Liver (tissue), 8 donors: ENCODE measurements at regions not wholly inside any gene's neighbourhood (a gene's known extent, or its start where the extent isn't known, plus 50 kb on each side); places are given as distances from the start of the nearest gene placed in this dataset.

ENCODE experiments used
- DNase-seq: peaks from one replicate; pipeline ENCODE4 v3.0.0-alpha.2; 2017; ENCODE audit warnings: low spot score
- H3K27ac ChIP-seq, 2 donors: one replicate each; pipeline ENCODE4 v1.7.0; 2013; ENCODE audit warnings: inconsistent platforms in 2 of 2, low read length in 2 of 2, control low read depth in 1 of 2, low read depth in 1 of 2, mild to moderate bottlenecking in 1 of 2
- H3K27me3 ChIP-seq, 4 donors: one replicate each; pipeline versions ENCODE4 v1.6.1 to v1.7.0; 2013; ENCODE audit warnings: low read length in 3 of 4, inconsistent platforms in 1 of 4, mild to moderate bottlenecking in 1 of 4, moderate library complexity in 1 of 4; ENCODE audit not compliant: control insufficient read depth in 4 of 4, insufficient read depth in 4 of 4
- H3K36me3 ChIP-seq, 4 donors: one replicate each; pipeline versions ENCODE4 v1.6.1 to v1.7.0; 2013; ENCODE audit warnings: low read length in 3 of 4, mild to moderate bottlenecking in 3 of 4, low read depth in 1 of 4, moderate library complexity in 1 of 4; ENCODE audit not compliant: control insufficient read depth in 4 of 4, insufficient read depth in 3 of 4
- H3K4me1 ChIP-seq, 4 donors: one replicate each; pipeline versions ENCODE4 v1.6.1 to v1.7.0; 2013; ENCODE audit warnings: low read length in 3 of 4, mild to moderate bottlenecking in 3 of 4, moderate library complexity in 1 of 4; ENCODE audit not compliant: control insufficient read depth in 4 of 4, insufficient read depth in 4 of 4
- H3K4me3 ChIP-seq, 3 donors: one replicate each; pipeline versions ENCODE4 v1.6.1 to v1.7.0; 2013; ENCODE audit warnings: low read length in 3 of 3, control low read depth in 1 of 3, low read depth in 1 of 3, mild to moderate bottlenecking in 1 of 3
- H3K9ac ChIP-seq, 2 donors: one replicate each; pipeline ENCODE4 v1.7.0; 2013; ENCODE audit warnings: low read length in 2 of 2, mild to moderate bottlenecking in 2 of 2, moderate library complexity in 2 of 2, control low read depth in 1 of 2, low read depth in 1 of 2
- H3K9me3 ChIP-seq, 4 donors: one replicate each; pipeline versions ENCODE4 v1.6.1 to v1.7.0; 2013; ENCODE audit warnings: low read length in 3 of 4; ENCODE audit not compliant: control insufficient read depth in 4 of 4
- ATF3 ChIP-seq: IDR thresholded peaks from 2 replicates; pipeline ENCODE4 v1.6.1; 2016; ENCODE audit warnings: antibody characterized with exemption
- CTCF ChIP-seq: fragments of 150-350 bp; IDR thresholded peaks from 2 replicates; pipeline ENCODE4 v1.5.1; 2017; ENCODE audit warnings: improper control_type of control experiment, low read depth, low read length; ENCODE audit not compliant: missing input control
- EGR1 ChIP-seq, 2 donors: IDR thresholded peaks; 2 replicates each; pipeline ENCODE4 v1.6.1; 2016 to 2018; ENCODE audit warnings: antibody characterized with exemption in 2 of 2, low read depth in 2 of 2
- FOXA1 ChIP-seq: IDR thresholded peaks from 2 replicates; pipeline ENCODE4 v1.6.1; 2016; ENCODE audit warnings: antibody characterized with exemption
- FOXA2 ChIP-seq: IDR thresholded peaks from 2 replicates; pipeline ENCODE4 v1.6.1; 2016; ENCODE audit warnings: antibody characterized with exemption
- GABPA ChIP-seq, 2 donors: IDR thresholded peaks in 1 of 2; conservative IDR thresholded peaks in 1 of 2; 2 replicates each; pipeline ENCODE4 v1.6.1; 2016; ENCODE audit warnings: antibody characterized with exemption in 2 of 2, mild to moderate bottlenecking in 1 of 2, moderate library complexity in 1 of 2
- HNF4A ChIP-seq, 2 donors: conservative IDR thresholded peaks; 2 replicates each; pipeline ENCODE4 v1.6.1; 2016; ENCODE audit warnings: antibody characterized with exemption in 2 of 2, mild to moderate bottlenecking in 2 of 2
- HNF4G ChIP-seq: IDR thresholded peaks from 2 replicates; pipeline ENCODE4 v1.6.1; 2016; ENCODE audit warnings: antibody characterized with exemption
- JUND ChIP-seq, 2 donors: IDR thresholded peaks; 2 replicates each; pipeline ENCODE4 v1.6.1; 2016; ENCODE audit warnings: antibody characterized with exemption in 2 of 2
- MAX ChIP-seq: IDR thresholded peaks from 2 replicates; pipeline ENCODE4 v1.6.1; 2016; ENCODE audit warnings: antibody characterized with exemption
- RAD21 ChIP-seq, 2 donors: IDR thresholded peaks; 2 replicates each; pipeline ENCODE4 v1.6.1; 2016; ENCODE audit warnings: antibody characterized with exemption in 2 of 2, mild to moderate bottlenecking in 2 of 2
- RXRA ChIP-seq, 2 donors: IDR thresholded peaks; 2 replicates each; pipeline ENCODE4 v1.6.1; 2017 to 2018; ENCODE audit warnings: antibody characterized with exemption in 2 of 2, mild to moderate bottlenecking in 1 of 2
- SP1 ChIP-seq: IDR thresholded peaks from 2 replicates; pipeline ENCODE4 v1.6.1; 2018; ENCODE audit warnings: antibody characterized with exemption, mild to moderate bottlenecking
- TAF1 ChIP-seq: conservative IDR thresholded peaks from 2 replicates; pipeline ENCODE4 v1.6.1; 2016; ENCODE audit warnings: antibody characterized with exemption, mild to moderate bottlenecking
- YY1 ChIP-seq: IDR thresholded peaks from 2 replicates; pipeline ENCODE4 v1.6.1; 2016; ENCODE audit warnings: antibody characterized with exemption, mild to moderate bottlenecking
- ZBTB33 ChIP-seq: IDR thresholded peaks from 2 replicates; pipeline ENCODE4 v1.6.1; 2016; ENCODE audit warnings: antibody characterized with exemption
- WGBS: extraction: QIAGEN DNeasy Blood & Tissue Kit; methylation state at CpG from one replicate; pipeline ENCODE4 v1.1.7; 2013; 5-methylcytosine and 5-hydroxymethylcytosine counted together
- donor health status: healthy.
- donor health status: healthy.
- donor health status: healthy.
- donor health status: healthy.
- donor health status: healthy.

GRCh38 chr18:78364388-78364960 lies 615.1 kb upstream of the SALL3 start:
- H3K4me3 ChIP-seq, result no peak overlapping the region
- H3K9me3 ChIP-seq, result peaks cover 0 to 2% (median under 1%) of the 10 kb centered on the region in 4 donors
- H3K27me3 ChIP-seq, result no peaks in the 10 kb centered on the region
- no peak overlapping the region for H3K27ac ChIP-seq
- H3K36me3 ChIP-seq, result no peaks in the 10 kb centered on the region
- no peak for DNase-seq
- WGBS, result 77% methylated on average over 13 of the region's 13 CpGs
- no peak overlapping the region for H3K9ac ChIP-seq
- TF ChIP-seq EGR1 (IDR thresholded peaks at IDR 0.05; ENCODE audit: low read depth in 2 of 2) (no peak), ATF3 (no peak)
- no peaks in the 10 kb centered on the region for H3K4me1 ChIP-seq

- no peaks in the 10 kb centered on the region for H3K36me3 ChIP-seq
- peaks cover 0 to 2% (median under 1%) of the 10 kb centered on the region in 4 donors for H3K9me3 ChIP-seq
- no peak overlapping the region for H3K9ac ChIP-seq
- DNase-seq, result no peak
- TF ChIP-seq HNF4G (no peak), MAX (no peak), SP1 (no peak), ZBTB33 (no peak), CTCF (no peak), YY1 (no peak), RXRA (IDR thresholded peaks at IDR 0.05) (no peak), FOXA2 (no peak), JUND (IDR thresholded peaks at IDR 0.05) (no peak), RAD21 (IDR thresholded peaks at IDR 0.05) (no peak), GABPA (IDR thresholded peaks at IDR 0.05 in 1 of 2, conservative IDR thresholded peaks at IDR 0.05 in 1 of 2) (no peak), EGR1 (IDR thresholded peaks at IDR 0.05; ENCODE audit: low read depth in 2 of 2) (no peak), ATF3 (no peak), HNF4A (conservative IDR thresholded peaks at IDR 0.05) (no peak), FOXA1 (no peak), TAF1 (no peak)
- no peak overlapping the region for H3K27ac ChIP-seq
- H3K27me3 ChIP-seq, result no peaks in the 10 kb centered on the region
- H3K4me1 ChIP-seq, result no peaks in the 10 kb centered on the region
- no peak overlapping the region for H3K4me3 ChIP-seq
- WGBS, result 57% methylated on average over 7 of the region's 7 CpGs
These were observed 611.6 kb upstream of the SALL3 start for GRCh38 chr18:78367996-78368395.
